Limb (tissue), 2 donors: ENCODE measurements at regions not wholly inside any gene's neighbourhood (a gene's known extent, or its start where the extent isn't known, plus 50 kb on each side); places are given as distances from the start of the nearest gene placed in this dataset.

Experiments
- DNase-seq, 2 donors: peaks; one replicate each; pipeline ENCODE4 v3.0.0-alpha.2; 2016; ENCODE audit errors: extremely low spot score in 2 of 2

GRCh38 chr22:44442186-44442815 is 55.7 kb downstream of the RTL6 start:
- no peak for DNase-seq

GRCh38 chr22:44441401-44442185 is 56.4 kb downstream of the RTL6 start:
- DNase-seq = no peak

- DNase-seq = no peak
Observed at GRCh38 chr22:44440224-44441160, 57.5 kb downstream of the RTL6 start.

GRCh38 chr22:44439356-44440223 is 58.4 kb downstream of the RTL6 start:
- DNase-seq = peak in 1 of 2 donors; percentile 19

- DNase-seq = peak in 1 of 2 donors; percentile 19
Observed at GRCh38 chr22:44438481-44439131, 59.4 kb downstream of the RTL6 start.

GRCh38 chr22:44438056-44438455 is 60.0 kb downstream of the RTL6 start:
- no peak for DNase-seq

GRCh38 chr22:44437216-44438055 is 60.6 kb downstream of the RTL6 start:
- DNase-seq = no peak

- DNase-seq = no peak
Observed at GRCh38 chr22:44436736-44437135, 61.3 kb downstream of the RTL6 start.

GRCh38 chr22:44431256-44431655 is 66.8 kb downstream of the RTL6 start:
- DNase-seq = no peak

GRCh38 chr22:44430716-44431115 is 67.3 kb downstream of the RTL6 start:
- DNase-seq = no peak

GRCh38 chr22:44429941-44430587 is 68.0 kb downstream of the RTL6 start:
- no peak for DNase-seq

- peak in 1 of 2 donors; percentile 24 for DNase-seq
Observed at GRCh38 chr22:44428941-44429830, 68.8 kb downstream of the RTL6 start.

GRCh38 chr22:44427611-44428470 is 70.2 kb downstream of the RTL6 start:
- peak in 1 of 2 donors; percentile 32 for DNase-seq

GRCh38 chr22:44426981-44427380 is 71.1 kb downstream of the RTL6 start:
- DNase-seq = no peak

- DNase-seq = no peak
Observed at GRCh38 chr22:44425694-44426045, 72.4 kb downstream of the RTL6 start.

GRCh38 chr22:44424867-44425693 is 73.0 kb downstream of the RTL6 start:
- DNase-seq = peak in 1 of 2 donors; percentile 33
